ENCODE measurements at regions not wholly inside any gene's neighbourhood (a gene's known extent, or its start where the extent isn't known, plus 50 kb on each side); places are given as distances from the start of the nearest gene placed in this dataset.
"Not testable (repeated sequence)": the region's sequence is repeated elsewhere in the genome, so short reads cannot be mapped to it uniquely, and the experiment has no call there.

- no peak for DNase-seq (ENCODE audit: low spot score)
Observed at GRCh38 chr7:131052285-131052904, 275.3 kb upstream of the MKLN1 start.

- DNase-seq (ENCODE audit: low spot score), result no peak
Observed at GRCh38 chr7:131056007-131056406, 271.7 kb upstream of the MKLN1 start.

GRCh38 chr7:131057015-131057793 is 270.5 kb upstream of the MKLN1 start:
- no peak for DNase-seq (ENCODE audit: low spot score)

GRCh38 chr7:131057794-131058070 is 269.9 kb upstream of the MKLN1 start:
- DNase-seq (ENCODE audit: low spot score), result no peak

GRCh38 chr7:131058561-131059288 is 269.0 kb upstream of the MKLN1 start:
- DNase-seq (ENCODE audit: low spot score), result not testable (repeated sequence)

- not testable (repeated sequence) for DNase-seq (ENCODE audit: low spot score)
Observed at GRCh38 chr7:131059401-131059800, 268.3 kb upstream of the MKLN1 start.

GRCh38 chr7:131061158-131061557 is 266.5 kb upstream of the MKLN1 start:
- DNase-seq (ENCODE audit: low spot score), result no peak

GRCh38 chr7:131061818-131062217 is 265.9 kb upstream of the MKLN1 start:
- no peak for DNase-seq (ENCODE audit: low spot score)

- DNase-seq (ENCODE audit: low spot score), result no peak
Observed at GRCh38 chr7:131066635-131067034, 261.0 kb upstream of the MKLN1 start.

GRCh38 chr7:131067220-131067619 is 260.5 kb upstream of the MKLN1 start:
- DNase-seq (ENCODE audit: low spot score), result peak; percentile 25

GRCh38 chr7:131068604-131069021 is 259.1 kb upstream of the MKLN1 start:
- peak; percentile 39 for DNase-seq (ENCODE audit: low spot score)

- peak; percentile 24 for DNase-seq (ENCODE audit: low spot score)
Observed at GRCh38 chr7:131071786-131072504, 255.7 kb upstream of the MKLN1 start.

GRCh38 chr7:131072505-131073091 is 255.1 kb upstream of the MKLN1 start:
- peak; percentile 49 for DNase-seq (ENCODE audit: low spot score)

- no peak for DNase-seq (ENCODE audit: low spot score)
Observed at GRCh38 chr7:131074043-131074442, 253.6 kb upstream of the MKLN1 start.

GRCh38 chr7:131074585-131074984 is 253.1 kb upstream of the MKLN1 start:
- no peak for DNase-seq (ENCODE audit: low spot score)

GRCh38 chr7:131075406-131075805 is 252.3 kb upstream of the MKLN1 start:
- DNase-seq (ENCODE audit: low spot score), result no peak

GRCh38 chr7:131076032-131076431 is 251.6 kb upstream of the MKLN1 start:
- peak; percentile 40 for DNase-seq (ENCODE audit: low spot score)

- DNase-seq (ENCODE audit: low spot score), result peak; percentile 24
Observed at GRCh38 chr7:131076711-131077181, 250.9 kb upstream of the MKLN1 start.

- no peak for DNase-seq (ENCODE audit: low spot score)
Observed at GRCh38 chr7:131077735-131078134, 249.9 kb upstream of the MKLN1 start.

GRCh38 chr7:131080754-131081153 is 246.9 kb upstream of the MKLN1 start:
- no peak for DNase-seq (ENCODE audit: low spot score)

- DNase-seq (ENCODE audit: low spot score), result no peak
Observed at GRCh38 chr7:131081308-131081707, 246.4 kb upstream of the MKLN1 start.

GRCh38 chr7:131083781-131084180 is 243.9 kb upstream of the MKLN1 start:
- no peak for DNase-seq (ENCODE audit: low spot score)
